Renal pelvis (tissue), 1 donor: ENCODE measurements at regions not wholly inside any gene's neighbourhood (a gene's known extent, or its start where the extent isn't known, plus 50 kb on each side); places are given as distances from the start of the nearest gene placed in this dataset.

ENCODE experiments used
- DNase-seq: peaks from one replicate; pipeline ENCODE4 v3.0.0-alpha.2; 2013

DNA sequence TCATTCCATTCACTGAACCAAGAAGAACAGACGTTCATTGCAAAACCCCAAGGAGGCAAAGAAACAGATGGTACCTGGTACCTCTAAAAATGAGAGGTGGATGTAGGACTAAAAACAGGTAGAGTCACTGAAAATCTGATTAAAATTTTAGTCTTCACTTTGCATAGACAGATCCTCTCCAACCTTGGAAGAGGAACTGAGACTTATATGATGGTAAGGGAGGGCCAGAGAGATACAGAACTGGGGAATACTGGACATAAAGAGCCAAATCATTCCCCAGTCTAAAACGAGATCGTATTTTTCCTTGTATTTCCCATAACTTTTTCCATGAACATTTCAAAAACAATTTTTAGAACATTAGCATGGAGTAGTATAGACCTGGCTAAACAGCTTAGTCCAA lies 59.7 kb upstream of the SPOPL start:
- no peak for DNase-seq

DNA sequence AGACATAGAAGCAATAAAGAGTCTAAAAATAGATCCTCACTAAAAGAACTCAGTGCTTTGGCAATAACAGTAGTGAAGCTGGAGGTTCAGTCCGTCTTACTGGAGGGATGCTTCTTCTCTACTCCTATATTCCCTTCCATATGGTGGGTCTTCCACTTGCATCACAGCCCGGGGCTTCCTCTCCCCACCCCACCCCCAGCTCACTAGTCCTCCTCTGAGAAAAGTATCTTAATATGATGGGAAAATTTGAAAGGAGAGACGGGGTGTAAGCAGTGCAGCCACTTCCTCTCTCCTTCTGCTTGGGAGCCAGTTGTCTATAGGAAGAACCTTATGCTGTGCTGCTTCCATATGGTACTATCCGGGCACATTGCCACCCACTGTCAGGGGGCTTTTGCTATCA lies 57.2 kb upstream of the SPOPL start:
- DNase-seq, result no peak

DNA sequence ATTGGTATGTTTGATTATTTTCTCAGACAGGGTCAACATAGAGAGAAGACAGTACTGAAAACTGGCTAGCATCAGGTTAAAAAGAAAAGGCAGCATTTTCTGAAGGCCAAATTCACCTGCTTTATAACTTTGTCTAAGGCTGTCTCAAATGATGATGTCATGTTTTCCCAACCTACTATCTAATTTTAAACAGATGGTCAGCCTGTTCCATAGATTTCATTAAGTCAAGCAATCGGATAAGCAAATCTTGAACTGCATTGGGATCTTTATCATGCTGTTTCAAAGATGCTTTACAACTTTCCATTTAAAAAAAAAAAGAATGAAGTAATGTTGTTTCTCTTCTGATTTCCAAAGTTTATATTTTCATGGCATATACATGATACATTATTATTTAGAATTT lies 56.3 kb upstream of the SPOPL start:
- no peak for DNase-seq

DNA sequence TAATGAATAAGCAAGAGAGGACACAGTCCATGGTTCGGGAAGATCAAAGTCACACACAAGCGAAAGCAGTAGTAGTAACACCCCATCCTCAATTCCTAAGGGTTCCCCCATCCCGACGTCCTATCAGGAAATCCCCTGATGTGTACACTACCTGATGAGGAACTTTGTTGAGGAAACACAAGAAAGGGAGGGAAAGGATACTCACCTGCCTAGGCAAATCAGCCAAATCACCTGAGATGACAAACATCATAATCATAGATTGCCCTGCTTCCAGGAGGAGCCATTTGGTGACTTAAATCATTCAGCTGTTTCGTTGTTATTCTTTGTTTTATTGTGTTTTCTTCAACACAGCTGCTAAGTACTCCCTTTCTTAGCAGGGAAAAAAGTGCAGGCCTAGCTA lies 55.5 kb upstream of the SPOPL start:
- DNase-seq, result no peak

DNA sequence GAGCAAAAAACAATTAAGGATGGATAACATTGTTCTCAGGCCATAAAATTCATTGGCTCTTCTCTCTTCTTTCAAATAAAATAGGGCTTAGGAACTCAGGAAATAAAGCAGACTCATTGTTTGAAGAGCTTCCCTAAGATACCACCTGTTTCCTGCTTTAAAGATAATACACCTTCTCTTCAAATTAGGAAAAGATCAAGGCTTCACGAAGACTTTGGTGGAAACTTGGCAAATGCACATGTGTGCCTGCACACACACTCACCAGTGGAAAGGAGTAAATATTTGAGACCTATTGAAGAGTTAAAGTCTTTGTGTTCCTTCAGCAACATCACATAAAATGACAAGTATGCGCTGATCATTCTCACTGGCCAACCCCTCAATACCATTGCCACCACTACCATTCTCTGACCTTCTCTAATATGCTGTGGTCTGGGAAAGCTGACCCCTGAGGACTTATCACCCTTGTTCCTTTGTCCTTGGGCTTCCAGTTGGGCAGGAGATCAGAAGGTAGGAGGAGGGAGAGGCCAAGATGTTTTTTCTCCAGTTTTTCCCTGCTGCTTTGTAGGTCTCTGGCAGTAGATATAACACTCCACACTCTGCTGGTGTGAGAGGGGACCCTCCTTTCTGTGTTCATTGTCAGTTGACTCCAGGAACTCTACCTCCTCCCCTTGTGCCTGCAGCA lies 53.5 kb upstream of the SPOPL start:
- no peak for DNase-seq
